MM.1S (cell line): ENCODE measurements at regions not wholly inside any gene's neighbourhood (a gene's known extent, or its start where the extent isn't known, plus 50 kb on each side); places are given as distances from the start of the nearest gene placed in this dataset.

ENCODE experiments used
- DNase-seq: peaks from one replicate; pipeline ENCODE4 v3.0.0-alpha.2; 2015
- H2AFZ ChIP-seq: fragments of 300-600 bp; sonication (generic); 2 replicates; pipeline ENCODE4 v1.6.0; 2016; ENCODE audit warnings: antibody characterized with exemption, low read length
- H3F3A ChIP-seq: fragments of 300-600 bp; sonication (generic); 2 replicates; pipeline ENCODE4 v1.6.1; 2016; ENCODE audit warnings: mild to moderate bottlenecking, antibody characterized with exemption, low read length, moderate library complexity, mixed read lengths; ENCODE audit not compliant: insufficient read depth
- H3K27ac ChIP-seq: fragments of 300-600 bp; sonication (generic); 2 replicates; pipeline ENCODE4 v1.5.1; 2016; ENCODE audit warnings: mild to moderate bottlenecking, low read length
- H3K27me3 ChIP-seq: fragments of 300-600 bp; sonication (generic); replicated peaks from 2 replicates; pipeline ENCODE4 v1.6.0; 2016; ENCODE audit warnings: low read length; ENCODE audit not compliant: insufficient read depth
- H3K36me3 ChIP-seq: fragments of 300-600 bp; sonication (generic); replicated peaks from 2 replicates; pipeline ENCODE4 v1.6.1; 2016; ENCODE audit warnings: mild to moderate bottlenecking, low read length, mixed read lengths; ENCODE audit not compliant: insufficient read depth
- H3K4me1 ChIP-seq: fragments of 300-600 bp; sonication (generic); 2 replicates; pipeline ENCODE4 v1.6.1; 2016; ENCODE audit warnings: low read length, mixed read lengths
- H3K4me2 ChIP-seq: fragments of 300-600 bp; sonication (generic); 2 replicates; pipeline ENCODE4 v1.6.0; 2016; ENCODE audit warnings: low read depth, low read length
- H3K4me3 ChIP-seq: fragments of 300-600 bp; sonication (generic); 2 replicates; pipeline ENCODE4 v1.5.1; 2016; ENCODE audit warnings: low read length, mixed read lengths
- H3K79me2 ChIP-seq: fragments of 300-600 bp; sonication (generic); 2 replicates; pipeline ENCODE4 v1.6.1; 2016; ENCODE audit warnings: mixed run types, low read length, mixed read lengths
- H3K9ac ChIP-seq: fragments of 300-600 bp; sonication (generic); 2 replicates; pipeline ENCODE4 v1.6.1; 2016; ENCODE audit warnings: low read length, mixed read lengths
- H3K9me2 ChIP-seq: fragments of 300-600 bp; sonication (generic); replicated peaks from 2 replicates; pipeline ENCODE4 v1.6.1; 2016; ENCODE audit warnings: mild to moderate bottlenecking, low read length, mixed read lengths; ENCODE audit not compliant: insufficient read depth
- H3K9me3 ChIP-seq: fragments of 300-600 bp; sonication (generic); replicated peaks from 2 replicates; pipeline ENCODE4 v1.6.1; 2016; ENCODE audit warnings: mild to moderate bottlenecking, low read length, mixed read lengths; ENCODE audit not compliant: insufficient read depth
- H4K20me1 ChIP-seq: fragments of 300-600 bp; sonication (generic); 2 replicates; pipeline ENCODE4 v1.6.1; 2016; ENCODE audit warnings: mild to moderate bottlenecking, low read length, moderate library complexity, mixed read lengths; ENCODE audit not compliant: insufficient read depth
- CTCF ChIP-seq: fragments of 300-600 bp; sonication (generic); IDR thresholded peaks from 2 replicates; pipeline ENCODE4 v1.5.1; 2016; ENCODE audit warnings: antibody characterized with exemption, low read length, mixed read lengths
- EZH2 ChIP-seq: fragments of 300-600 bp; sonication (generic); optimal IDR thresholded peaks from 2 replicates; pipeline ENCODE3; 2017; ENCODE audit warnings: low read depth, mild to moderate bottlenecking, antibody characterized with exemption, low read length, mixed read lengths
- EZH2phosphoT487 ChIP-seq: fragments of 300-600 bp; sonication (generic); IDR thresholded peaks from 2 replicates; pipeline ENCODE4 v1.6.1; 2018; ENCODE audit warnings: antibody characterized with exemption, low read length

- H3K79me2 ChIP-seq: no peaks in the 10 kb centered on the region
- H3K4me1 ChIP-seq: no peaks in the 10 kb centered on the region
- no peak overlapping the region for H2AFZ ChIP-seq
- no peak for DNase-seq
- H3K4me2 ChIP-seq: no peak overlapping the region
- no peak overlapping the region for H3K9ac ChIP-seq
- H3K4me3 ChIP-seq: no peak overlapping the region
- no peaks in the 10 kb centered on the region for H3K9me2 ChIP-seq
- no peaks in the 10 kb centered on the region for H3K27me3 ChIP-seq
- no peak overlapping the region for H3K27ac ChIP-seq
- H3F3A ChIP-seq: no peaks in the 10 kb centered on the region
- no peak for TF ChIP-seq EZH2phosphoT487
- no peak for TF ChIP-seq CTCF
- no peak for TF ChIP-seq EZH2
- no peaks in the 10 kb centered on the region for H3K9me3 ChIP-seq
- H3K36me3 ChIP-seq: no peaks in the 10 kb centered on the region
- no peaks in the 10 kb centered on the region for H4K20me1 ChIP-seq
Measured at GRCh38 chr20:48169650-48170225, 384.5 kb upstream of the SULF2 start.

GRCh38 chr20:48166082-48166835 lies 381.0 kb upstream of the SULF2 start:
- Histone ChIP-seq H3K9me2 (no peaks in the 10 kb centered on the region), H3F3A (no peaks in the 10 kb centered on the region), H3K4me2 (no peak overlapping the region), H4K20me1 (no peaks in the 10 kb centered on the region), H3K27me3 (no peaks in the 10 kb centered on the region), H3K79me2 (no peaks in the 10 kb centered on the region), H3K9me3 (no peaks in the 10 kb centered on the region), H2AFZ (no peak overlapping the region), H3K9ac (no peak overlapping the region), H3K27ac (no peak overlapping the region), H3K4me3 (no peak overlapping the region), H3K36me3 (no peaks in the 10 kb centered on the region), H3K4me1 (no peaks in the 10 kb centered on the region)
- TF ChIP-seq CTCF (no peak), EZH2phosphoT487 (no peak), EZH2 (no peak)
- peak; percentile 9 for DNase-seq

- no peak for DNase-seq
- H3K27me3 ChIP-seq: no peaks in the 10 kb centered on the region
- no peaks in the 10 kb centered on the region for H4K20me1 ChIP-seq
- H3K4me3 ChIP-seq: no peak overlapping the region
- TF ChIP-seq EZH2phosphoT487: no peak
- no peak for TF ChIP-seq EZH2
- TF ChIP-seq CTCF: no peak
- H3K9me2 ChIP-seq: no peaks in the 10 kb centered on the region
- H3K9ac ChIP-seq: no peak overlapping the region
- H3K79me2 ChIP-seq: no peaks in the 10 kb centered on the region
- H2AFZ ChIP-seq: no peak overlapping the region
- H3K27ac ChIP-seq: no peak overlapping the region
- no peaks in the 10 kb centered on the region for H3K4me1 ChIP-seq
- H3K9me3 ChIP-seq: no peaks in the 10 kb centered on the region
- H3K36me3 ChIP-seq: no peaks in the 10 kb centered on the region
- H3F3A ChIP-seq: no peaks in the 10 kb centered on the region
- no peak overlapping the region for H3K4me2 ChIP-seq
Measured at GRCh38 chr20:48165401-48165685, 380.1 kb upstream of the SULF2 start.
